K562 (cell line): ENCODE measurements at regions not wholly inside any gene's neighbourhood (a gene's known extent, or its start where the extent isn't known, plus 50 kb on each side); places are given as distances from the start of the nearest gene placed in this dataset.

Experiments used
- ATAC-seq: fragments of 200-7000 bp; cut with Tn5 transposase; 3 replicates; pipeline ENCODE4 v1.9.1; 2020; ENCODE audit warnings: moderate library complexity
- BruUV-seq: library from RNA; stranded (reverse); fragments of 400-500 nt; replicated peaks from 2 replicates; lab custom pipeline; 2021; lab: Mats Ljungman, UMichigan
- CTCF ChIA-PET: fragments of 300-600 bp; formaldehyde crosslinking; extraction: SDS; loops from one replicate; lab custom pipeline; 2021; ENCODE audit warnings: low intra/inter-chr PET ratio; lab: Yijun Ruan, JAX
- POLR2A ChIA-PET: fragments of 300-600, 350-650 bp; sonication (Branson Sonifier 250); formaldehyde crosslinking; extraction: SDS; loops from one replicate; lab custom pipeline; 2021; ENCODE audit warnings: antibody characterized with exemption, inconsistent platforms; lab: Yijun Ruan, JAX
- DNase-seq, 4 experiments: peaks; one replicate each; pipeline versions ENCODE4 v3.0.0 to v3.0.0-alpha.2; 2011 to 2018; ENCODE audit warnings: low spot score in 3 of 4, mixed read lengths in 3 of 4; ENCODE audit errors: extremely low read depth in 1 of 4
- FAIRE-seq: peaks from 2 replicates; lab custom pipeline; 2011; peaks lifted over from hg19 to GRCh38; lab: Jason Lieb, UNC
- H2AFZ ChIP-seq: 2 replicates; pipeline ENCODE4 v1.6.0; 2011; ENCODE audit warnings: low read depth, low read length, control low read depth, inconsistent platforms
- H3K27ac ChIP-seq: fragments of 200-600 bp; 3 replicates; pipeline ENCODE4 v1.8.0; 2011; ENCODE audit warnings: low read depth, mild to moderate bottlenecking, control low read depth, inconsistent platforms, low read length, moderate library complexity, mixed read lengths; ENCODE audit errors: extremely low read depth
- H3K27me3 ChIP-seq, 2 experiments: fragments of 300-600 bp in 1 of 2; 2 replicates in 1 of 2; 3 replicates in 1 of 2; pipeline versions ENCODE4 v1.6.0 to v1.8.0; 2011; ENCODE audit warnings: inconsistent platforms in 2 of 2, low read length in 2 of 2, mild to moderate bottlenecking in 1 of 2, mixed read lengths in 1 of 2, moderate library complexity in 1 of 2; ENCODE audit not compliant: control insufficient read depth in 2 of 2, insufficient read depth in 2 of 2
- H3K36me3 ChIP-seq: fragments of 300-600 bp; 3 replicates; pipeline ENCODE4 v1.8.0; 2011; ENCODE audit warnings: mild to moderate bottlenecking, low read length, inconsistent platforms; ENCODE audit not compliant: control insufficient read depth, insufficient read depth
- H3K4me1 ChIP-seq, 2 experiments: fragments of 200-600 bp in 1 of 2; replicated peaks in 1 of 2; 2 replicates in 1 of 2; 3 replicates in 1 of 2; pipeline versions ENCODE4 v1.5.1 to v1.8.0; 2011; ENCODE audit warnings: inconsistent platforms in 2 of 2, low read length in 2 of 2, mild to moderate bottlenecking in 1 of 2, mixed read lengths in 1 of 2, moderate library complexity in 1 of 2; ENCODE audit not compliant: control insufficient read depth in 2 of 2, insufficient read depth in 2 of 2
- H3K4me2 ChIP-seq: 2 replicates; pipeline ENCODE4 v1.6.1; 2011; ENCODE audit warnings: low read length, control low read depth, inconsistent platforms, mixed read lengths; ENCODE audit not compliant: insufficient read depth
- H3K4me3 ChIP-seq: fragments of 200-600 bp; sonication (generic), shearing (Covaris generic); 2 replicates; pipeline ENCODE4 v1.5.1; 2016; ENCODE audit warnings: control low read depth, inconsistent platforms
- H3K79me2 ChIP-seq: fragments of 200-600 bp; 3 replicates; pipeline ENCODE4 v1.8.0; 2011; ENCODE audit warnings: low read length, inconsistent platforms; ENCODE audit not compliant: control insufficient read depth, insufficient read depth
- H3K9ac ChIP-seq, 2 experiments: 2 replicates each; pipeline versions ENCODE4 v1.6.0 to v1.6.1; 2011; ENCODE audit warnings: low read depth in 2 of 2, low read length in 2 of 2, control low read depth in 1 of 2, inconsistent platforms in 1 of 2, mild to moderate bottlenecking in 1 of 2, mixed read lengths in 1 of 2; ENCODE audit not compliant: insufficient read depth in 1 of 2
- H3K9me1 ChIP-seq: one replicate; pipeline ENCODE4 v1.6.0; 2011; ENCODE audit warnings: inconsistent platforms, mild to moderate bottlenecking, low read length, moderate library complexity; ENCODE audit not compliant: control insufficient read depth, insufficient read depth
- H3K9me3 ChIP-seq: replicated peaks from 2 replicates; pipeline ENCODE4 v1.5.1; 2011; ENCODE audit warnings: low read depth, low read length, inconsistent platforms; ENCODE audit not compliant: control insufficient read depth, insufficient read depth
- H4K20me1 ChIP-seq: replicated peaks from 2 replicates; pipeline ENCODE4 v1.6.1; 2011; ENCODE audit warnings: low read length, inconsistent platforms, mixed read lengths; ENCODE audit not compliant: control insufficient read depth, insufficient read depth
- BACH1 ChIP-seq: fragments of 200-800 bp; sonication (Bioruptor generic); IDR thresholded peaks from 2 replicates; pipeline ENCODE4 v1.6.1; 2016; ENCODE audit warnings: missing genetic modification characterization, missing compliant biosample characterization
- CSDE1 ChIP-seq, 2 experiments: fragments of 450-650 bp; IDR thresholded peaks; 2 replicates each; pipeline ENCODE4 v1.6.1; 2016; ENCODE audit warnings: mild to moderate bottlenecking in 1 of 2
- HIVEP1 ChIP-seq: fragments of 250-450 bp; sonication (Bioruptor Pico); IDR thresholded peaks from 2 replicates; pipeline ENCODE4 v1.4.0; 2020; ENCODE audit warnings: mild to moderate bottlenecking
- NCOA4 ChIP-seq: fragments of 450-650 bp; IDR thresholded peaks from 2 replicates; pipeline ENCODE4 v1.6.1; 2018; ENCODE audit warnings: mild to moderate bottlenecking; ENCODE audit not compliant: partially characterized antibody
- POLR2B ChIP-seq: fragments of 450-650 bp; IDR thresholded peaks from 2 replicates; pipeline ENCODE4 v1.6.1; 2018; ENCODE audit warnings: low read depth; ENCODE audit not compliant: partially characterized antibody
- ZNF143 ChIP-seq: sonication (generic); formaldehyde crosslinking; IDR thresholded peaks from 2 replicates; pipeline ENCODE4 v1.9.0; 2022; ENCODE audit warnings: mild to moderate bottlenecking, missing genetic modification reagents
- ZNF583 ChIP-seq: fragments of 250-450 bp; sonication (Bioruptor Pico); IDR thresholded peaks from 2 replicates; pipeline ENCODE4 v1.4.0; 2020
- ZNF707 ChIP-seq: fragments of 250-450 bp; sonication (Bioruptor Pico); conservative IDR thresholded peaks from 2 replicates; pipeline ENCODE4 v1.8.0; 2022; ENCODE audit warnings: inconsistent platforms, mild to moderate bottlenecking, moderate library complexity
- WGBS: fragments of 100-300 bp; shearing (Covaris generic); methylation state at CpG from one replicate; pipeline ENCODE4 v1.1.6; 2016; ENCODE audit warnings: low coverage, mixed read lengths; ENCODE audit not compliant: insufficient coverage; ENCODE audit errors: missing lambda C conversion rate; 5-methylcytosine and 5-hydroxymethylcytosine counted together
- in situ Hi-C: fragments of 300-500 bp; cut with MboI; formaldehyde crosslinking; loops from 4 replicates; pipeline ENCODE4 v1.15.0; 2018; ENCODE audit warnings: inconsistent platforms, mixed read lengths
- intact Hi-C: fragments of 100-400 bp; cut with micrococcal nuclease; formaldehyde crosslinking; loops from 2 replicates; pipeline ENCODE4 v1.14.2; 2022
- TF ChIP-seq, protein P1 (sequence below): fragments of 250-450 bp; sonication (Bioruptor Pico); IDR thresholded peaks from 2 replicates; pipeline ENCODE4 v1.8.0; 2021; ENCODE audit warnings: moderate library complexity, mild to moderate bottlenecking, inconsistent platforms
- TF ChIP-seq, protein P2 (sequence below): fragments of 450-650 bp; IDR thresholded peaks from 2 replicates; pipeline ENCODE4 v1.6.1; 2014; ENCODE audit warnings: low read depth, mild to moderate bottlenecking, moderate library complexity, borderline replicate concordance
- TF ChIP-seq, protein P3 (sequence below): fragments of 450-650 bp; IDR thresholded peaks from 2 replicates; pipeline ENCODE4 v1.6.1; 2018; ENCODE audit not compliant: partially characterized antibody
- TF ChIP-seq, protein P4 (sequence below): fragments of 450-650 bp; formaldehyde crosslinking; IDR thresholded peaks from 2 replicates; pipeline ENCODE4 v1.4.0; 2020; ENCODE audit warnings: mild to moderate bottlenecking, moderate library complexity
- TF ChIP-seq, protein P5 (sequence below): fragments of 450-650 bp; formaldehyde crosslinking; IDR thresholded peaks from 2 replicates; pipeline ENCODE4 v1.4.0; 2020; ENCODE audit warnings: mild to moderate bottlenecking

DNA sequence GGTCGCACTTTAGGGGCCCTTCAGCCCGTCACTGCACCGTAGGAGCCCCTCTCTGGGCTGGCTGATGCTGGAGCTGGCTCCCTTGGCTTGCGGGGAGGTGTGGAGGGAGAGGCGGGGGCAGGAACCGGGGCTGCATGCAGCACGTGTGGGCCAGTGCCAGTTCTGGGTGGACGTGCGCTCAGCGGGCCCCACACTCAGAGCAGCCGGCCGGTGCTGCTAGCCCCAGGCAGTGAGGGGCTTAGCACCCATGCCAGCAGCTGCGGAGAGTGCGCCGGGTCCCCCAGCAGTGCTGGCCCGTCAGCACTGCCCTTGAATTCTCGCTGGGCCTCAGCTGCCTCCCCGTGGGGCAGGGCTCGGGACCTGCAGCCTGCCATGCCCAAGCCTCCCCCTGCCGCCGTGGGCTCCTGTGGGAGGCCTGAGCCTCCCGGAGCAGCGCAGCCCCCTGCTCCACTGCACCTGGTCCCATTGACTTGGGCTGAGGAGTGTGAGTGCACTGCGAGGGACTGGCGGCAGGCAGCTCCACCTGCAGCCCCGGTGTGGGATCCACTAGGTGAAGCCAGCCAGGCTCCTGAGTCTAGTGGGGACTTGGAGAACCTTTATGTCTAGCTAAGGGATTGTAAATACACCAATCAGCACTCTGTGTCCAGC is 108.8 kb upstream of the RASGEF1B start (continued):
- TF ChIP-seq POLR2B (no peak), CSDE1 (IDR thresholded peaks at IDR 0.05) (no peak), BACH1 (tag) (no peak), ZNF583 (CRISPR knock-in tag) (no peak)
- TF ChIP-seq, protein P1, sequence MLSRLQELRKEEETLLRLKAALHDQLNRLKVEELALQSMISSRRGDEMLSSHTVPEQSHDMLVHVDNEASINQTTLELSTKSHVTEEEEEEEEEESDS (CRISPR knock-in tag) = no peak
- TF ChIP-seq, protein P2, sequence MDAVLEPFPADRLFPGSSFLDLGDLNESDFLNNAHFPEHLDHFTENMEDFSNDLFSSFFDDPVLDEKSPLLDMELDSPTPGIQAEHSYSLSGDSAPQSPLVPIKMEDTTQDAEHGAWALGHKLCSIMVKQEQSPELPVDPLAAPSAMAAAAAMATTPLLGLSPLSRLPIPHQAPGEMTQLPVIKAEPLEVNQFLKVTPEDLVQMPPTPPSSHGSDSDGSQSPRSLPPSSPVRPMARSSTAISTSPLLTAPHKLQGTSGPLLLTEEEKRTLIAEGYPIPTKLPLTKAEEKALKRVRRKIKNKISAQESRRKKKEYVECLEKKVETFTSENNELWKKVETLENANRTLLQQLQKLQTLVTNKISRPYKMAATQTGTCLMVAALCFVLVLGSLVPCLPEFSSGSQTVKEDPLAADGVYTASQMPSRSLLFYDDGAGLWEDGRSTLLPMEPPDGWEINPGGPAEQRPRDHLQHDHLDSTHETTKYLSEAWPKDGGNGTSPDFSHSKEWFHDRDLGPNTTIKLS = no peak

DNA sequence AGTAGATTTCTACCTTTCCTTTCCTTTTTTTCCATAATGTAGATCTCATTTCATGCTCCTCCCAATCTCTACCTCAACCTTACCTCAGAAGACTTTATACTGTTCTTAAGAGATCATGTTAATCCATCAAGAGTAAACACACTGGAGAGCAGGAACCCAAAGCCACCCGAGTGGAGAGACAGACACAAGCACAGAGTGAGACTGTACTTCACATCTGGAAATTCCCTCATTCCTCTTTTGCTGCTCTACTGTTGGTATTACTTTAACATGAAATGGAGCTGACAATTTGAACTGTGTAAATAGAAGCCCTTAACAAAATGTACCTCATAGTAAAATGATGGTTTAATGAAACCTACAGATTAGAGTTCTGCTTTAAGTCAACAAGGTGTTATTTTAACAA is 105.7 kb upstream of the RASGEF1B start:
- intact Hi-C loops = no loop called here
- BruUV-seq = no TSS peak
- CTCF ChIA-PET = no interaction called here
- TF ChIP-seq HIVEP1 (CRISPR knock-in tag) = no peak
- no peak for TF ChIP-seq ZNF707 (CRISPR knock-in tag)
- TF ChIP-seq, protein P3, sequence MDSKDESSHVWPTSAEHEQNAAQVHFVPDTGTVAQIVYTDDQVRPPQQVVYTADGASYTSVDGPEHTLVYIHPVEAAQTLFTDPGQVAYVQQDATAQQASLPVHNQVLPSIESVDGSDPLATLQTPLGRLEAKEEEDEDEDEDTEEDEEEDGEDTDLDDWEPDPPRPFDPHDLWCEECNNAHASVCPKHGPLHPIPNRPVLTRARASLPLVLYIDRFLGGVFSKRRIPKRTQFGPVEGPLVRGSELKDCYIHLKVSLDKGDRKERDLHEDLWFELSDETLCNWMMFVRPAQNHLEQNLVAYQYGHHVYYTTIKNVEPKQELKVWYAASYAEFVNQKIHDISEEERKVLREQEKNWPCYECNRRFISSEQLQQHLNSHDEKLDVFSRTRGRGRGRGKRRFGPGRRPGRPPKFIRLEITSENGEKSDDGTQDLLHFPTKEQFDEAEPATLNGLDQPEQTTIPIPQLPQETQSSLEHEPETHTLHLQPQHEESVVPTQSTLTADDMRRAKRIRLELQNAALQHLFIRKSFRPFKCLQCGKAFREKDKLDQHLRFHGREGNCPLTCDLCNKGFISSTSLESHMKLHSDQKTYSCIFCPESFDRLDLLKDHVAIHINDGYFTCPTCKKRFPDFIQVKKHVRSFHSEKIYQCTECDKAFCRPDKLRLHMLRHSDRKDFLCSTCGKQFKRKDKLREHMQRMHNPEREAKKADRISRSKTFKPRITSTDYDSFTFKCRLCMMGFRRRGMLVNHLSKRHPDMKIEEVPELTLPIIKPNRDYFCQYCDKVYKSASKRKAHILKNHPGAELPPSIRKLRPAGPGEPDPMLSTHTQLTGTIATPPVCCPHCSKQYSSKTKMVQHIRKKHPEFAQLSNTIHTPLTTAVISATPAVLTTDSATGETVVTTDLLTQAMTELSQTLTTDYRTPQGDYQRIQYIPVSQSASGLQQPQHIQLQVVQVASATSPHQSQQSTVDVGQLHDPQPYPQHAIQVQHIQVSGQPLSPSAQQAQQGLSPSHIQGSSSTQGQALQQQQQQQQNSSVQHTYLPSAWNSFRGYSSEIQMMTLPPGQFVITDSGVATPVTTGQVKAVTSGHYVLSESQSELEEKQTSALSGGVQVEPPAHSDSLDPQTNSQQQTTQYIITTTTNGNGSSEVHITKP = no peak
- TF ChIP-seq, protein P4, sequence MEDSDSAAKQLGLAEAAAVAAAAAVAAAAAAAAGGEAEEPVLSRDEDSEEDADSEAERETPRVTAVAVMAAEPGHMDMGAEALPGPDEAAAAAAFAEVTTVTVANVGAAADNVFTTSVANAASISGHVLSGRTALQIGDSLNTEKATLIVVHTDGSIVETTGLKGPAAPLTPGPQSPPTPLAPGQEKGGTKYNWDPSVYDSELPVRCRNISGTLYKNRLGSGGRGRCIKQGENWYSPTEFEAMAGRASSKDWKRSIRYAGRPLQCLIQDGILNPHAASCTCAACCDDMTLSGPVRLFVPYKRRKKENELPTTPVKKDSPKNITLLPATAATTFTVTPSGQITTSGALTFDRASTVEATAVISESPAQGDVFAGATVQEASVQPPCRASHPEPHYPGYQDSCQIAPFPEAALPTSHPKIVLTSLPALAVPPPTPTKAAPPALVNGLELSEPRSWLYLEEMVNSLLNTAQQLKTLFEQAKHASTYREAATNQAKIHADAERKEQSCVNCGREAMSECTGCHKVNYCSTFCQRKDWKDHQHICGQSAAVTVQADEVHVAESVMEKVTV = no peak
- TF ChIP-seq NCOA4 = no peak
- TF ChIP-seq, protein P5, sequence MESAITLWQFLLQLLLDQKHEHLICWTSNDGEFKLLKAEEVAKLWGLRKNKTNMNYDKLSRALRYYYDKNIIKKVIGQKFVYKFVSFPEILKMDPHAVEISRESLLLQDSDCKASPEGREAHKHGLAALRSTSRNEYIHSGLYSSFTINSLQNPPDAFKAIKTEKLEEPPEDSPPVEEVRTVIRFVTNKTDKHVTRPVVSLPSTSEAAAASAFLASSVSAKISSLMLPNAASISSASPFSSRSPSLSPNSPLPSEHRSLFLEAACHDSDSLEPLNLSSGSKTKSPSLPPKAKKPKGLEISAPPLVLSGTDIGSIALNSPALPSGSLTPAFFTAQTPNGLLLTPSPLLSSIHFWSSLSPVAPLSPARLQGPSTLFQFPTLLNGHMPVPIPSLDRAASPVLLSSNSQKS (CRISPR knock-in tag) = no peak
- no peak for TF ChIP-seq ZNF143 (CRISPR knock-in tag)

More for the DNA sequence above, 105.7 kb upstream of the RASGEF1B start:
- Histone ChIP-seq H4K20me1 (no peaks in the 10 kb centered on the region), H3K27ac (no peak overlapping the region), H3K79me2 (no peaks in the 10 kb centered on the region), H3K9me1 (no peaks in the 10 kb centered on the region), H3K4me2 (no peak overlapping the region), H3K27me3 (peaks cover 0 to 6% of the 10 kb centered on the region in 2 experiments; a peak in 1 of 5 replicates), H3K9ac (no peak overlapping the region), H3K4me3 (no peak overlapping the region), H3K9me3 (no peaks in the 10 kb centered on the region), H3K36me3 (no peaks in the 10 kb centered on the region), H2AFZ (no peak overlapping the region), H3K4me1 (no peaks in the 10 kb centered on the region)
- 0% methylated on average over 1 of the region's 1 CpG for WGBS
- DNase-seq (no peak), FAIRE-seq (no peak), ATAC-seq (no peak)
- in situ Hi-C loops = no loop called here
- POLR2A ChIA-PET = no interaction called here
